Skeletal muscle tissue (tissue), 3 donors: ENCODE measurements at regions not wholly inside any gene's neighbourhood (a gene's known extent, or its start where the extent isn't known, plus 50 kb on each side); places are given as distances from the start of the nearest gene placed in this dataset.

Source experiments
- H3K27ac ChIP-seq: one replicate; pipeline ENCODE4 v1.7.0; 2013; ENCODE audit warnings: mild to moderate bottlenecking, low read depth, low read length, inconsistent platforms
- H3K27me3 ChIP-seq, 3 donors: one replicate each; pipeline ENCODE4 v1.7.0; 2013; ENCODE audit warnings: low read length in 3 of 3; ENCODE audit not compliant: control insufficient read depth in 3 of 3, insufficient read depth in 3 of 3
- H3K36me3 ChIP-seq, 3 donors: one replicate each; pipeline ENCODE4 v1.7.0; 2013; ENCODE audit warnings: low read length in 3 of 3; ENCODE audit not compliant: control insufficient read depth in 3 of 3, insufficient read depth in 3 of 3
- H3K4me1 ChIP-seq, 3 donors: one replicate each; pipeline ENCODE4 v1.7.0; 2013; ENCODE audit warnings: low read length in 3 of 3, mild to moderate bottlenecking in 3 of 3; ENCODE audit not compliant: control insufficient read depth in 3 of 3, insufficient read depth in 3 of 3
- H3K4me3 ChIP-seq, 3 donors: one replicate each; pipeline ENCODE4 v1.7.0; 2013; ENCODE audit warnings: low read length in 3 of 3
- H3K9ac ChIP-seq, 3 donors: one replicate each; pipeline ENCODE4 v1.7.0; 2013; ENCODE audit warnings: low read length in 3 of 3, mild to moderate bottlenecking in 3 of 3, moderate library complexity in 2 of 3, low read depth in 1 of 3
- H3K9me3 ChIP-seq, 3 donors: one replicate each; pipeline ENCODE4 v1.7.0; 2013; ENCODE audit warnings: low read length in 3 of 3; ENCODE audit not compliant: control insufficient read depth in 3 of 3
- donor health status: Osteomylitis.

- Histone ChIP-seq H3K4me1 (no peaks in the 10 kb centered on the region), H3K27me3 (no peaks in the 10 kb centered on the region), H3K4me3 (no peak overlapping the region), H3K9me3 (no peaks in the 10 kb centered on the region), H3K27ac (no peak overlapping the region), H3K36me3 (no peaks in the 10 kb centered on the region), H3K9ac (no peak overlapping the region)
Measured at GRCh38 chr13:59537500-59537899, 626.2 kb downstream of the DIAPH3 start.

- Histone ChIP-seq H3K4me1 (no peaks in the 10 kb centered on the region), H3K27me3 (no peaks in the 10 kb centered on the region), H3K27ac (no peak overlapping the region), H3K9me3 (no peaks in the 10 kb centered on the region), H3K4me3 (no peak overlapping the region), H3K9ac (no peak overlapping the region), H3K36me3 (no peaks in the 10 kb centered on the region)
Measured at GRCh38 chr13:59538512-59538911, 625.2 kb downstream of the DIAPH3 start.

- Histone ChIP-seq H3K27me3 (no peaks in the 10 kb centered on the region), H3K4me1 (no peaks in the 10 kb centered on the region), H3K9me3 (no peaks in the 10 kb centered on the region), H3K9ac (no peak overlapping the region), H3K36me3 (no peaks in the 10 kb centered on the region), H3K4me3 (no peak overlapping the region), H3K27ac (no peak overlapping the region)
Measured at GRCh38 chr13:59542303-59542702, 621.4 kb downstream of the DIAPH3 start.

GRCh38 chr13:59543418-59543817 lies 620.3 kb downstream of the DIAPH3 start:
- Histone ChIP-seq H3K4me3 (no peak overlapping the region), H3K4me1 (no peaks in the 10 kb centered on the region), H3K36me3 (no peaks in the 10 kb centered on the region), H3K27me3 (peaks cover 0 to 3% (median 0%) of the 10 kb centered on the region in 3 donors), H3K9ac (no peak overlapping the region), H3K27ac (no peak overlapping the region), H3K9me3 (no peaks in the 10 kb centered on the region)

- H3K9ac ChIP-seq = no peak overlapping the region
Measured at GRCh38 chr13:59545007-59545406, 618.7 kb downstream of the DIAPH3 start.

GRCh38 chr13:59546178-59546577 lies 617.5 kb downstream of the DIAPH3 start:
- Histone ChIP-seq H3K9ac (no peak overlapping the region), H3K27ac (no peak overlapping the region), H3K27me3 (peaks cover 0 to 3% (median 0%) of the 10 kb centered on the region in 3 donors), H3K9me3 (peaks cover 0 to 3% (median 0%) of the 10 kb centered on the region in 3 donors), H3K36me3 (no peaks in the 10 kb centered on the region), H3K4me1 (no peaks in the 10 kb centered on the region), H3K4me3 (no peak overlapping the region)

More at GRCh38 chr13:59545007-59545406, 618.7 kb downstream of the DIAPH3 start:
- no peaks in the 10 kb centered on the region for H3K4me1 ChIP-seq
- no peaks in the 10 kb centered on the region for H3K36me3 ChIP-seq
- H3K4me3 ChIP-seq = no peak overlapping the region
- H3K9me3 ChIP-seq = no peaks in the 10 kb centered on the region
- H3K27ac ChIP-seq = no peak overlapping the region
- peaks cover 0 to 3% (median 0%) of the 10 kb centered on the region in 3 donors for H3K27me3 ChIP-seq

- H3K27me3 ChIP-seq = peaks cover 0 to 3% (median 0%) of the 10 kb centered on the region in 3 donors
- H3K9me3 ChIP-seq = peaks cover 0 to 4% (median 3%) of the 10 kb centered on the region in 3 donors
- H3K9ac ChIP-seq = no peak overlapping the region
- H3K36me3 ChIP-seq = no peaks in the 10 kb centered on the region
- H3K27ac ChIP-seq = no peak overlapping the region
- H3K4me1 ChIP-seq = no peaks in the 10 kb centered on the region
- no peak overlapping the region for H3K4me3 ChIP-seq
Measured at GRCh38 chr13:59547950-59548349, 615.8 kb downstream of the DIAPH3 start.

GRCh38 chr13:59562924-59563323 lies 600.8 kb downstream of the DIAPH3 start:
- Histone ChIP-seq H3K27me3 (no peaks in the 10 kb centered on the region), H3K9ac (no peak overlapping the region), H3K4me1 (no peaks in the 10 kb centered on the region), H3K27ac (no peak overlapping the region), H3K36me3 (no peaks in the 10 kb centered on the region), H3K4me3 (no peak overlapping the region), H3K9me3 (peaks cover 0 to 2% (median 0%) of the 10 kb centered on the region in 3 donors)

GRCh38 chr13:59566561-59566960 lies 597.2 kb downstream of the DIAPH3 start:
- H3K4me3 ChIP-seq = no peak overlapping the region

GRCh38 chr13:59568306-59568705 lies 595.4 kb downstream of the DIAPH3 start:
- Histone ChIP-seq H3K4me1 (no peaks in the 10 kb centered on the region), H3K4me3 (no peak overlapping the region), H3K9ac (no peak overlapping the region), H3K27me3 (no peaks in the 10 kb centered on the region), H3K27ac (no peak overlapping the region), H3K9me3 (no peaks in the 10 kb centered on the region), H3K36me3 (no peaks in the 10 kb centered on the region)

More at GRCh38 chr13:59566561-59566960, 597.2 kb downstream of the DIAPH3 start:
- Histone ChIP-seq H3K27ac (no peak overlapping the region), H3K27me3 (no peaks in the 10 kb centered on the region), H3K4me1 (no peaks in the 10 kb centered on the region), H3K36me3 (no peaks in the 10 kb centered on the region), H3K9me3 (peaks cover 0 to 2% (median 0%) of the 10 kb centered on the region in 3 donors), H3K9ac (no peak overlapping the region)

GRCh38 chr13:59570204-59570603 lies 593.5 kb downstream of the DIAPH3 start:
- H3K9me3 ChIP-seq = no peaks in the 10 kb centered on the region
- no peak overlapping the region for H3K9ac ChIP-seq
- H3K36me3 ChIP-seq = no peaks in the 10 kb centered on the region
- no peak overlapping the region for H3K4me3 ChIP-seq
- H3K27ac ChIP-seq = no peak overlapping the region
- H3K4me1 ChIP-seq = no peaks in the 10 kb centered on the region
- no peaks in the 10 kb centered on the region for H3K27me3 ChIP-seq
